Choroid plexus epithelial cell (primary cell): ENCODE measurements at regions not wholly inside any gene's neighbourhood (a gene's known extent, or its start where the extent isn't known, plus 50 kb on each side); places are given as distances from the start of the nearest gene placed in this dataset.

Source experiments
- DNase-seq: peaks from one replicate; pipeline ENCODE4 v3.0.0-alpha.2; 2010; ENCODE audit warnings: low read depth
- H3K4me3 ChIP-seq: 2 replicates; pipeline ENCODE4 v1.5.1; 2011; ENCODE audit warnings: low read depth, mild to moderate bottlenecking, control low read depth, low read length, moderate library complexity
- TF ChIP-seq, protein P1 (sequence below): conservative IDR thresholded peaks from 2 replicates; pipeline ENCODE4 v1.5.1; 2011; ENCODE audit warnings: low read depth, mild to moderate bottlenecking, control low read depth, inconsistent platforms, low read length, moderate library complexity

DNA sequence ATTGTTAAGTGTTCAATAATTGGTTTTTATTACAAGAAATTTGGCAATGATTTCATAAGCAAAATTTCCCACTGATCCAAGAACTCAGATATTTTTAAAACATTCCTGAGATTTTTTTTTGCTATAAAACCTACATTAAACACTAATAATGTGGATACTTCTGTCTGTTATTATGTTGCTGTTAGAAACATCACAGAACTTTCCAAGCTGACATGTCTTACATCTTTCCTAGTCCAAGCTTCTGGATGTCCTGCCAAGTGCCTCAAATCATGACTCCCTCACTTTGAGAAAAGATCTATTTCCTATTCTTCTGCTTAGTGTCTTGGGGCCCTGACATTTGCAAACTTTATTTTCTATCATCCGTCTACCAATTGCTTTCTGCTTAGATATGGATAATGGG, 110.8 kb downstream of the RFPL4B start:
- TF ChIP-seq, protein P1, sequence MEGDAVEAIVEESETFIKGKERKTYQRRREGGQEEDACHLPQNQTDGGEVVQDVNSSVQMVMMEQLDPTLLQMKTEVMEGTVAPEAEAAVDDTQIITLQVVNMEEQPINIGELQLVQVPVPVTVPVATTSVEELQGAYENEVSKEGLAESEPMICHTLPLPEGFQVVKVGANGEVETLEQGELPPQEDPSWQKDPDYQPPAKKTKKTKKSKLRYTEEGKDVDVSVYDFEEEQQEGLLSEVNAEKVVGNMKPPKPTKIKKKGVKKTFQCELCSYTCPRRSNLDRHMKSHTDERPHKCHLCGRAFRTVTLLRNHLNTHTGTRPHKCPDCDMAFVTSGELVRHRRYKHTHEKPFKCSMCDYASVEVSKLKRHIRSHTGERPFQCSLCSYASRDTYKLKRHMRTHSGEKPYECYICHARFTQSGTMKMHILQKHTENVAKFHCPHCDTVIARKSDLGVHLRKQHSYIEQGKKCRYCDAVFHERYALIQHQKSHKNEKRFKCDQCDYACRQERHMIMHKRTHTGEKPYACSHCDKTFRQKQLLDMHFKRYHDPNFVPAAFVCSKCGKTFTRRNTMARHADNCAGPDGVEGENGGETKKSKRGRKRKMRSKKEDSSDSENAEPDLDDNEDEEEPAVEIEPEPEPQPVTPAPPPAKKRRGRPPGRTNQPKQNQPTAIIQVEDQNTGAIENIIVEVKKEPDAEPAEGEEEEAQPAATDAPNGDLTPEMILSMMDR, result no peak
- DNase-seq, result no peak
- no peak overlapping the region for H3K4me3 ChIP-seq

DNA sequence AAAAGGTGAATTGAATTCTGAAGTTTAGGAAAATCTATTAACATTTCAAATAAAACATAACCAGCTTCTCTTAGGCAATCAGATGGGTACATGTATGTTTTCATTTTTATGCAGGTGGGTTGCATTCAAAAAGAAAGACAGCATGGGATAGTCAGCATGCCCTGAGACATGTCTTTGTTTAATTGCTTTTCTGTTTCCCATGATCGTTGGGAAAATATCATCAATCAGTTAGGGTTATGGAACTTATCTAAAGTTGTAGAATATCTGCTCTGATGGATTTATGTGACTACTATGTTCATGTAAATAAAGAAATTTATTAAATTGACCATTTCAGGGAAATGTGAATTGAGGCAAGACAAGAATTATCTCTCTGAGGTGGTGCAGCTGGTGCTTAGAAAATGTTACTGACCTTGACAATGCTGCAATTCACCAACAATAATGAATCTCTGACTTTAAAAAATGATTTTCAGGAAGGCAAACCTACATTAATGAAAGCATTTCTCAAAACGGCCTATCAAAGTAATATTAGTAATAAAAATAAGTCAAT, 112.7 kb downstream of the RFPL4B start:
- DNase-seq, result no peak
- H3K4me3 ChIP-seq, result no peak overlapping the region
- TF ChIP-seq, protein P1, result no peak

DNA sequence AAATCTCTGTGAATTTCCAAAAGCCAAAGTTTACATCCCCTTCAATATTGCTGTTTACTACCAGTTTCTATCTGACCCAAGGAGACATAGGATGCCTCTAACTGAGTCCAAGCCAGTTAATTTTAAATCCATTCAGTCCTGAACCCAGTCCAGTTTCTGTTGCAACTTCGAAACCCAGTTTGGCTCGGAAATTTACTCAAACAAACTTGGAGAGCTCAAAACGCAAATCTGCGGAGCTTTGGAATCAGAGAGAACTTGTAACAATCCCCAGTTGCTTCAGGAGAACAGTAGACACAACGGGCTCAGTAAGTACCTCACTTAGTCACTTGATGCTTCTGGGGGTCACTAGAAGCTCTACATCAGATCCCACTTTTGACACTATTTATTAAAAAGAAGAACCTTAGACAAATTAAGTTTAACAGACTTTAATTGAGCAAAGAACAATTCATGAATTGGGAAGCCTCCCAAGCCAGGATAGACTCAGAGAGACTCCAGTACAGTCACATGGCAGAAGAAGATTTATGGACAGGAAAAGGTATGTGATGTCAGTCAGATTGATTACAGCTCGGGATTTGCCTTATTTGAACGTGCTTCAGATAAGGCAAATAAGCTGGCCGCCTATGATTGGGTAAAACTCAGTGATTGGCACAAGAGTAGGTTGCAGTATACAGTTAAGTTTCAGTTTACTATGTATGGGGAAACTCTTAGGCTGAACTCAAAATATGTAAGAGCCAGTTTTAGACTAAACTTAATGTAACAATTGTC, 118.0 kb downstream of the RFPL4B start:
- TF ChIP-seq, protein P1, result no peak
- no peak for DNase-seq
- no peak overlapping the region for H3K4me3 ChIP-seq

DNA sequence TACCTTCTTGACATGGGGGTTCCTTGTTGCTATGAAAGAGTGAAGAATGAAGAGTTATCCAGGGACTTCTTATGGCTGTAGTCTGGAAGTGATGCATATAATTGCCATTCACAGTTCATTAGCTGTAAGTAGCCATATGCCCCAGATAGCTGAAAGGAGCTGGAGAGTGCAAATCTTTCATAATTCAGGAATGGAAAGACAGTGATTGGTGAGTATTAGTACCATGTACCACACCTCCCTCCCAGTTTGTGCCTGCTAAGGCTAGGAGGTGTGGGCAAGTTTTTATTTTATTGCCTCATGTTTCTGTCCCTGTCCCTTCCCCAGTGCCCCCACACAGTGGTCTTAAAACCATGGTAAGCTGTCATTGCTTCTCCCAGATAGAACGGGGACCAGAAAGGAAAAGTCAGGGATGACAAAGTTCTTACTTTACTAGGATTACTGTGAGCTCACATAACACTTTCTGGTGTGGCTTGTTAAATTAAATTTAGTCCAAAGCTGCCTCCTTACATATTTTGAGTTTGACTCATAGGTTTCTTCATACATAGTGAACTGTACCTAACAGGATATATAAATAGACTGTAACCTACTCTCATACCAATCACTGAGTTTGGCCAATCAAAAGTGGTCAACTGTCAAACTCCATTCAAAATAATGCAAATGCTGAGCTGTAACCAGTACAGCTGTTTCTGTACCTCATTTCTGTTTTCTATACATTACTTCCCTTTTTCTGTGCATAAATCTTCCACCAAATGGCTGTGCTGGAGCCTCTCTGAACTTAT, 119.4 kb downstream of the RFPL4B start:
- TF ChIP-seq, protein P1, result no peak
- H3K4me3 ChIP-seq, result no peak overlapping the region
- DNase-seq, result peak; percentile 76

DNA sequence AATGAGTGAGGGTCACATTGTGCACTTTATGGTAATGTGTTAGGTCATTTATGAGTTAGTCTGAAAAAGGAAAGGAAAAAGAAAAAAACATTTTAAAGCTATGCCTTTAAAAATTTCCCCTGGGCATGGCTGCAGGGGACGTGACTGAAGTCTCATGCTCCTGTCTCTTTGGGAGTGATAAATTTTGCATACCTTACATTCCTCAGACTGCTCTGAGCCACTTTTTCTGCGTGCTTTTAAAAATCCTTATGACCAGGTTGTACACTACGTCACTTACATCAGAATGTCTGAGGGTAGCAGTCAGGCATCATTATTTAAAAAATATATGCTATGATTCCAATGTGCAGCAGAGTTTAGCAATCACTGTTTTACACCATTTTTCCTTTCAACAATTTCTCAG, 121.2 kb downstream of the RFPL4B start:
- H3K4me3 ChIP-seq, result no peak overlapping the region
- DNase-seq, result peak; percentile 76
- TF ChIP-seq, protein P1, result no peak

DNA sequence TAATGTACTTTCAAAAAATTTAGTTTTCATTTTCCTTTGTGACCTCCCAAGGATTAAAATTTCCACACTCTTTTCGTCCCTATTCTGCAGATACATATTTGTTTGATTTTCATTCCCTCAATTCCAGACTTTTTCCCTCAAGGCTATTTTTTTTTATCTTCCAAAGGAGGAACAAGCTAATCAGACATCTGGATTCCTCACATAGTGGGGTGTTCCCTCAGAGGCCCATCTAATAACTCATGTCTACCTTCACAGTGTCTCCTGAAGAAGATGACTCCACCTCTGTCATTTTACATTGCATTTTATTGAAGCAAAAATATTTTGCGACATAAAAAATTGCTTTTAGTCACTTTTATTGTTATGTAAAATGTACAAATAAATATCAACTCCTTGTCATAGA, 122.2 kb downstream of the RFPL4B start:
- no peak overlapping the region for H3K4me3 ChIP-seq
- DNase-seq, result no peak
- TF ChIP-seq, protein P1, result no peak
